NCI-H1092 (cell line): ENCODE measurements at regions not wholly inside any gene's neighbourhood (a gene's known extent, or its start where the extent isn't known, plus 50 kb on each side); places are given as distances from the start of the nearest gene placed in this dataset.

Experiments
- DNase-seq: peaks from one replicate; lab custom pipeline; 2025; lab: John Stamatoyannopoulos, UW

DNA sequence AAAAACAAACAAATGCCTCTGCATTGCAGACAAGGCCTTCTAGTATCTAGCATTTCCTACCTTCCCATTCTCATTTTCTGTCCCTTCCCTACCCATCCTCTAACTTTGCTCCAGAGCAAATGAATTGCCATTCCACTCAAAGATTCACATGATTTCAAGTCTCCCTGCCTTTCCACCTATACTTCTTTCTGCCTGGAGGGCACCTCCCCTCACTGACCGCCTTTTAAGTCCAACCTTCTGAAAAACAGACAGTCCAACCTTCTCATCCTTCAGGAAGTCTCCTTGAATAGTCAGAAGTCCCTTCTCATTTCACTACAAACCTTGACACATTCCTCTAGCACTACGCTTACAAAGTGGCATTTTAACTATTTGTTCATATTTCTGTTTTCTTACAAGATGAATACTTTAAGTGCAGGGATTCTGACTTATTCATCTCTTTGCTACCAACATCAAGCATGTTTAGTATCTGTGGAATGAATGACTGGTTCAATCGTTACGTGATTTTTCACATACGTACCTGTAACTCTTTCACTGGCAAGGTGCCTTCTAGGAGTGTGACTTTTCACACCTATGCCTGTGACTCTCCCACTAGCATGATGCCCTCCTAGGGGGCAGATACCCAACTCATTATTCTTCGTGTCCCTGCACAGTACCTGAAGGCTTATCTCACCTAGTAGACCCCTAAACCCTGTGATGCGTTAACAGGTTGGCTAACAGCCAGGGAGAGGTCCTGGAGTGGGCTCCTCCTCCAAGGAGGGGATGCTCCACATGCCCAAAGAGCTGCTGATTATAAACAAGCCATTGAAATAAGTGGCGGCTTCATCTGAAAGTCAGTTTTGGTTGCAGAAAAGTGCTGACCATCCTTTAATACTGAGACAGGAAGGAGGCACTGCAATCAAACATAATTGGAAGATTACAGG lies 356.2 kb downstream of the MYCN start:
- DNase-seq, result no peak

DNA sequence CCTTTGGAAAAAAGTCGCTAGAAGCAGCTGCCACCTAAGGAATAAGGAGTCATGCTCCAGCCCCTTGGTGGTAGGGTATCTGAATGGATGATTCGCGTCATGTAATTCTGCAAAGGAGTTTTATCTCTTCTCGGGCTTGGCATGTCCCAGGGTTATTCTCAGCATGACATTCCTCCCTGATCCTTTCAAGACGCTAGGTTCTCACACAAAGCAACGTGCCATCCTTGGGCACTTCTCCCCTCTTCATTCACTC lies 355.6 kb downstream of the MYCN start:
- DNase-seq, result no peak

DNA sequence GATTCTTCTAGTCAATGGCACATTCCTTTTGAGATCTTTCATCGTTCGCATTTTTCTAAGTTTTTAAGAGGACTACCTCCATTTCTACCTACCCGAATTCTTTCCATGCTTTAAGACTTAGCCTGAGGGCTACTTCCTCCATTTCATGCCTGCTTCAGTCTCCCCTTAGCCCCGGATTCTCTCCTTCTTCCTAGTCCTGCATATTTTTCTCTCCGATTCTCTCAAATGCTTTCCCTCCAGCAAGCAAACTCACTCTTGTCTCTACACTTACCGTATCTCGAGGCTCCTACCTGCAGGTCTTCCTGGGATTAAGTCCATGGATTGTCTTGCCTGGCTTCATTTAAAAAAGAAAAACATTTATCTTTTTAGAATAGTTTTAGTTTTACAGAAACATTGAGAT lies 354.4 kb downstream of the MYCN start:
- DNase-seq, result no peak

DNA sequence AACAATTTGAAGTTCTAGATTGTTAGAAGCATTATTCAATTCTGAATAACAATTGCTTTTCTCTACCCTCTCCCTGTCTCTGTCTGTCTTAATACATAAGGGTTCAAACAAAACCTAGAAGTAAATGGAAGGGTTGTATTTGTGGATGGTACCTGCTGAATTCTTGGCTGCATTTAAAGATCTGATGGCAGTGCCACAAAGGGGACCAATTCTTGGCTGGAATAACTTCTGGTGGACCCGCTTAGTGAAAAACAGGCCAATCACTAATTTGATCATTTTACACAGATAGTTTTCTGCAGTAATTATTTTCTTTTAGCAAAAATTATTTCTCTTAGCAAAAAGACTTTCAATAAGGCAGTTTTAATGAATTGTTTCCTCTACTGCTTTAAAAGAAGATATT lies 353.5 kb downstream of the MYCN start:
- no peak for DNase-seq

DNA sequence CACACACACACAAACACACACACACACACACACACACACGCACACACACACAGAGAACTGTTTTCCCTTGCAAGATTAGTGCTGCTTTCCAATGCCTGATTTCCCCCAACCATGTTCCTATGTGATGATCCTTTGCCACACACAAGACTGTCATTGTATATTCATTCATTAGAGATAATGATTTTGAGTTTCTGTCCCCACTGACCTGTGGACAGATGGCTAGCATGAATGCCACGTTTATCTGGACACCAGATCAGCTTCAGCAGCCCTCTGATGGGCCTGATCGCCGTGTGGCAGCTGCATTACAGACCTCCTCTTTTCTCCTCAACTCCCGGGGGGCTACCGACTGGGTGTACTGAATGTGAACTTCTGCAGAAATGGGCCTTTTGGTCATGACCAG lies 353.0 kb downstream of the MYCN start:
- DNase-seq, result no peak

DNA sequence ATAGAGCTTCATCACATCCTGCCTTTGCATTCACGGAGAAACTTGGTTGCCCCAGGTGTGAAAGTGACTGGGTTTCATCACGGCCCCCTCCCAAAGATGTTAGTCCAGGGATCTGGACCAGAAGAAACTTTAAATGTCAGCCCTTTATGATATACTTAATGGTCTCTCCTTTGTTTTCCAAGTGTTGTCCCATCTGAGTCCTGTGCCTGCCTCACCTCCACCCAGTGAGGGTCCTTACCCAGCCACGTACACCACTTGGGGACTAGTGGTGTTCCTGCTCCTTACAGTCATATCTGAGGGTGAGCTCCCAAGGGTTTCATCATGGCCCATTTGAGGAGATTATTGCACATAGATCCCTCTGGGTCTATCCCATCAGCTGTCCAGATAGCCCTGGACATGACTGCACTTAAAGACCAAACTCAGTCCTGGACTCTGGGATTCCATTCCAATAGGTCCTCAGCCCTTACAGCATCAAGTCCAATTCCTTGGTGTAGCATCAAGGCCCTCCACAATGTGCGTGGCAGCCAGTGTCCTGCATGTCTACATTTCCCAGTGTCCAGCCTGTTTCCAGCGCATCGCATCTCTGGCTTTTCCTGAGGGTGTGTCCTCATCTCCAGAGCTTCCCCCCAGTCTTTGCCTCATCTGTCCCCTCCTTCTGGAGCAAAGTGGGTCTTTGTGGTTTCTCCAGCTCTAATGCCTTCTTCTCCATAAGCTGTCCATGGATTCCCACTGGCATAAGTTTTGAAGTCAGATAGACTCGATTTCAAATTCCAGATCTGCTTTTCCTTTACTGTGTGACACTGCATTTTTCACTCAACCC lies 351.6 kb downstream of the MYCN start:
- DNase-seq, result no peak

DNA sequence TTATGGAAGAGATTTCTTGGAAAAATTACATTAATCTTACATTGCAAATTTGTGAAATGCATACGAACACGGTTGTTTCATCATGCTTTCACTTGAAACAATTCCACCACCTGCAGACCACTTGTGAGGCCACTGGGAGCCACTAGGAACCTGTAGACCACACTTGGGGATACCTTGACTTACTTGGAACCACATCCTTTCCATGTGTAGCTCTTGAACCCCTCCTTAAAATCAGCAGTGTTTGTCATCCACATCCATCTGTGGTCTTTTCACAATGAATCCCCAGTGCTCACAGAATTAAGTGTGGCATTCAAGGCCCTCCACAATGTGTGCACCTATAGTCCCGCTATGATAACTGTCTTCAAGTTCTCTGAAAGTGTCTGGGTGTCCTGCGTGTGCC lies 350.9 kb downstream of the MYCN start:
- no peak for DNase-seq

DNA sequence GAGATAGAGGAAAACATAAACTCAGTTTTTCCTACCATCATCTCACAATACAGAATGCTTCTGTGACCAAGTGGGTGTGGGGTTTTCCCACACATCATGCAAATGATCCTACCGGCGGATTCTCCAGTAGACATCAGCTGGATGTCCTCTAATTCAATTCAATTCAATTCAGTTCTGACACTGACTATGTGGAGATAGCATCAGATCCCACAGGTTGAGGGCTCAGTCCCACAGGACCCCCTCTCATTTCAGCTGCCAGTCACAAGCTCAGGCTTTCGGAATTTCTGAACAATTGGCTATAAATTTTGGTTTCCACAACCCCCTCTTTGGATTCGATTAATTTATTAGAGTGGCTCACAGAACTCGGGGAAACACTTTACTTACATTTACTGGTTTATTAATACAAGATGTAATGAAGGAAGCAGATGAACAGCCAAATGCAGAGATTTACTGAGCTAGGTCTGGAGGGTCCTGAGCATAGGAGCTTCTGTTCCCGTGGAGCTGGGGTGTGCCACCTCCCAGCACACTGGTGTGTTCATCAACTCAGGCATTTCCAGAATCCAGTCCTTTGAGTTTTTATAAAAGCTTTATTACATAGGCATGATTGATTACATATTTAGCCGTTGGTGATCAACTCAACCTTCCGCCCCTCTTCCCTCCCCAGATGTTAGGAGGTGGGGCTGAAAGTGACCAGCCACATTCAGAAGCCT lies 350.1 kb downstream of the MYCN start:
- DNase-seq, result no peak

DNA sequence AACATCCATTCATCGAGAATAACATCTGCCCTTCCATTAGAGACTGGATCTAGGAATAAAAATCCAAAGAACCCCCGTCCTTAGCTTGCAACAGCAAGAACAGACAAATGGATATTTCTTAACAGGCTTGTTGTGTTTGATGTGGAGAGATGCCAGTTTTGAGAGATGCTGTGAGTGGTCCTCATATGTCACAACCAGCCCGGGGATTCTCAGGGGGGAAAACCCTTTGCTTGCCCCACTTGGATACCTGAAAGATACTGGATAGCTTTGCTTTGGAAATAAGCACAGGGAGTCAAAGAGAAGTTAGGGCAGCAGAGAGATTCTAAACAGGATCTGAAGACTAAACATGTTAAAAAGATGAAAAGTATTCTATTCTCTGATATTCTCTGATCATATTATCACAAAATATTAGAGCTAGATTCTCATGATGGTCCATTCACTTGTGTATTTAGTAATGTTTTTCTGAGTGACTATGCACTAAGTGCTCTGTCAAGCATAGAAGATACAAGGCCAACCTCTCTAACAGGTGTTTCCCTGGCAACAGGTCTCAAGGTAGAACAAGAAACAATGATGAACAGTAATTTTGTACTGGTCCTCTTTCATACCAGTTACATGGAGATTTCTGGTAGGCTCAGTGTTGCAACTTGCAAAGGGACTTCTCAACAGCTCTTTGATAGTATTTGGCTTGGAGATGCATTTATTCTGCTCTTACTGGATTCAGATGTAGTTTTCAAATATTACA lies 348.2 kb downstream of the MYCN start:
- DNase-seq, result no peak

DNA sequence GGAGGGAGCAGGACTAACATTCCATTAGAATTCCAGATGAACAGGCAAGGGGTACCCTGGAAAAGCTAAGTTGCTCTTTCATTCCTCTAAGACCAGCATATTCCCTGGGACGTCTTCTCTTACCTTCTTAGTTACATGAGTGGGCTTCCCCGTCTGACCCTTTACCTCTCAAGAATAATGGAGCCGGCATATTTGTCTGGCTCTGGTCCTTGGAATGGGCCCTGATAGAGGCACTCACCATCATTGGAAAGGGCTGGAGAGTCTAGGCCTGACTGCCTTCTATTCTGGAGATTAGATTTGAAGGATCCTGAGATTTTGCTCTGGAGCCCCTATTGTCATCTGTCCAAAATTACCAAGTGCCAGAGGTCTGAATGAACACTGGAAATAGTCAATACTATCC lies 347.5 kb downstream of the MYCN start:
- DNase-seq, result no peak

DNA sequence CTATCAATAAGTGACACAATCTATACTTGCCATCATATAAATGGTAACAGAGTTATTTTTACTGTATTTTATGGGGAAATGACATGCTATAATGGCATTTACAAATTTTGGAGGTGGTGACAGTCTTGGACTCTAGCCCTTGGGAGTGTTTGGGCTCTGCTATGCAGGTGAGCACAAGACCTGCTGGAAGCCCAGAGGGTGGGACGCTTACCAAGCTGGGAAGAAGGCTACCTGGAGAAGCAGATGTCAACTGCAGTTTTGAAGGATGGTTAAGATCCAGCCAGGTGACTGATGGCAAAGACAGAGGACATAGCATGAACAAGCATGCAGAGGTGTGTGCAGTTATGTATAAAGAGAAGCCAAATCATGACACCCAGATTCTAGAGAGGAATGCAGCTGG lies 346.9 kb downstream of the MYCN start:
- no peak for DNase-seq

DNA sequence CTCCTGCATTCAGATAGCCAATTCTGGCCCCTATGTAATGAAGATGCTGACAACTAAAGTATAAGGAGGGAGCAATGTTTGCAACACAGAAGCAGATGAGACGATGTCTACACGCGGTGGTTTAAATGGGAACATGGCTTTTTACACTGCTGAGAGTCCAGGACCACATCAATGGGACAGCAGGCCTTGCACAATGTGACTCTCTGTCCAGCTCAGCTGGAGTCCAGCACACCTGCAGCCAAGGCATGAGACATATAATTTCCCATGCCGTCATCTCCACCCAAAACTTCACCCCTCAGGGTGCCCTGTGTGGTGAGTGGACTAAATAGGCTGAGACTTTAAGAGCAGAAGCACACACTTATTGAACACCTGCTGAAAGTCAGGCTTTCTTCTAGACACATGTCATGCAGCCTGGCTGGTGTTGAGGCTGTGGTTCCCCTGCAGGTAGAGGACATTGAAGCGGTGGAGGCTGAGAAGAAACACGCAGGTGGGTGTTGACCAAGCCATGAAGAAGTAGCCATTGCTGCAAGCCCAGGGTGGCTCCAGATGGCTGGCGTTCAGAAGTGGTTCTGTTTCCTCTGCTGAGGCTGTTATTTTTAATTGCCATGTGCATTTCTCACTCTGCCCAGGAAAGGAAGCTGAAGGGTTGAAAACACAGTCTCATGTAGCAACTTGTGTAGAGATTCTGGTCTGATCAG lies 345.6 kb downstream of the MYCN start:
- DNase-seq, result no peak

DNA sequence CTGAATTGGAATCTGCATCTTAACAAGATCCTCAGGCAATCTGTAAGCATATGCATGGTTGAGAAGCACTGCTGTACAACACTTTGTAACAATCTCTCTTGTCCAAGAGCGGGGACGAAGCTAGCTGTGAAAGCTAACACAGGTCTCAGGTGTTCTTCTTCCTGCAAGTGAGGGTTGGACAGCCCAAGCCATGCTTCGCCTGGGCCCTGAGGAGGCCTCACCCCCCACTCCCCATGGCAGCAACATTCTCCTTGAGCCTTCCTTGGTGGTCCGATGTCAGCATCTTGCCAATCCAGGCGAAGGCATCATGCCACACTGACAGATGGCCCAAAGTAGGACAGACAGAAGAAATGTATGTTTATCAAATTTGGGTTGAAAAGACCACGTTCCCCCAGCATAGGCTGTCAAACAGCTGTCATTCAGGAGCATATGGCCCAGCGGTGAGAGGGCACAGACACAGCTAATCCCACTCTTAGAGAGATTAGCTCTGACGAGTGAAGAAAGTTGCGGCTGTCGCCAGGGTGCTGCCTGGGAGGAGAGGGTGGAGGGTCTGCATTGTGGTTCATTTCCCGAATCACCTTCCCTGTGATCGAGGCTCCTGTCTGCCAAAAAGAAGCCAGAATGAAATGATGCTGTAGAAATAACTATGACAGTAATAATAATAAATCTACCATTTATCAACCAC lies 344.7 kb downstream of the MYCN start:
- DNase-seq, result no peak

DNA sequence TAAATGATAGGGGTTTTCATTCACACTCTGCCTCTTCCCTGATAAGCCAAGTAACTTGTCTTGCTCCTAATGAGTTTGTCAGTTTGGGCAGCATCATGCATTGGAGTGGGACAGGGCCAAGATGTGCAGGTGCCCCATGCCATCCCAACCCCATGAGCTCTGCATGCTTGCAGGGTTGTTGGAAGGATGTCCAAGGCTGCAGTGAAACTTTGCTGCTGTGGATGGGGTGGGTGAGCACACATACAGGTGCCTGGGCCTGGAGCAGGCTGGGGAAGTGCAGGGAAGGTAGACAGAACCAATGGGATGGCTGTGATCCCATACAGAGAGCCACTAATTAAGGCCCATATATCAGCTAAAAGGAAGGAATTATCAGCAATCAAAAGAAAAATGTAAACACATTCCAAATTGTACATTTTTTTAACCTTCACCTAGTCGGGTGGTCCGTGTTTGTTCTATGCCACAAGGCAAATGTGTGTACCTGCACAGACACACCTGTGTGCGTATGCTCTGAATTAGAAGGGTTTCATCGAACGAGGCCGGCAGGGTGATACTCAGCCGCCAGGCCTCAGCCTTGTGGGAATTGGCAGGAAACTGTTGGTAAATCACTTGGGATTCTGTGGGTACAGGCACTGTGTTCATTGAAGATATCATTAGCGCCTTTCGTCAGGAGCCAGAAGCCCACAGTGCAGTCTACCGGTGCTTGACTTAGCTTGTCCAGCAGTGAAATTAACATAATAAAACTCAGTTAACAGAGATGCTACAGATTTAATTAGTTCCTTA lies 342.9 kb downstream of the MYCN start:
- DNase-seq, result no peak

DNA sequence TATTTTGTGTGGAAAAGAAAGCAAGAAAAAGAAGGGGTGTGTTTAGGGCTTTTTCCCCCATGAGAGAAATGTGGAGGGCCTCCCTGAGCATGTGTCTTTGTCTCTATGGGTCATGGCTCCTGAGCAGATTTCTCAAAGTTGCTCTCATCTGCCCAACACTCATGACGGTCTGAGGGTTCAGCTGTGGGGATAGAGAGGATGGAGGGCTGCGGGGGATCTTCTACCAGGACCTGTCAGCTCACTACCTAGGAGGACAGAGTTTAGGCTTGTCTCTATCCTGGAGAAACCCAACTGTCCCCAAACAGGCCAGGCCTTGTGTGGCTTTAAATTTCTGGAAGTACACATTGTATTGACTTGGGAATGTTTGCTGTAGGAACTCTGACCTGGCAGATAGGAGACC lies 342.2 kb downstream of the MYCN start:
- DNase-seq, result no peak

DNA sequence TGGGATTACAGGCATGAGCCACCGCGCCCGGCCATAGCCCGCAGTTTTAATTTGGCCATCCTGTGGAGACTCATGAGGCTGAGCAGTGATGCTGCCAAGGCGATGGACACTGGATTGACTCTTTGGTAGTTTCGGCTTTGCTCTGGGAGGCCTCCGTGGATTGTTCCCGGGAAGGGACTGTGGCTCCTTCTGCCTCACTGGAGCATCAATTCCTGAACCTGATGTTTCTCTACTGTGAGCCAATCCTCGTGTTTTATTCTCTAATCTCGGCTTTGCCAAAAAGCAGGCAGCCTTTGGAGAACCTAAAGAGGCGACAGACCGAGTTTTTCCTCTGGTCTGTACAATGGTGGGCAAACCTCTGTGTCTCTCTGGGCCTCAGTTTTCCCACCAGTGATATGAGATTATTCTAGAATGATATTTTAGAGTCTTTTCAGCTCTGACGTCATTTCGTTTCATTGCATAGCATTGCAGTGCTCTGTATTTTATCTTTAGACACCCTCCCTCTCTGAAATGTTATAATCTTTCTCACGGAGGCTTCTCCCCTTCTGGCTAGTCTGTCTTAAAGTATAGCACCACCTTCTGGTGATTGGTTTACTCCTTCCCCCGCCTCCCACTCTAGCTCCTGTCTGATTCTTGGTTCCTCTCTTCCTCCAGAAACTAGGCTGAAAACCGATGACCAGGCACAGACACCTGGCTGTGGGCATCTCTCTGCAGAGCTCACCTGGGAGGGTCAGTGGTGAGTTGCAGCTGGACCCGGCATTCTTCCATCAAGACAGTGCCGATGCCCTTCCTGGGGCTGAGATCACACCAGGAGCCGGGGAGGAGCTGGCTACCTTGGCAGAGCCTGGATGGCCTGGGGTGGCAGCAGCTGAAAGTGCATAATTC lies 341.3 kb downstream of the MYCN start:
- DNase-seq, result peak; percentile 12

DNA sequence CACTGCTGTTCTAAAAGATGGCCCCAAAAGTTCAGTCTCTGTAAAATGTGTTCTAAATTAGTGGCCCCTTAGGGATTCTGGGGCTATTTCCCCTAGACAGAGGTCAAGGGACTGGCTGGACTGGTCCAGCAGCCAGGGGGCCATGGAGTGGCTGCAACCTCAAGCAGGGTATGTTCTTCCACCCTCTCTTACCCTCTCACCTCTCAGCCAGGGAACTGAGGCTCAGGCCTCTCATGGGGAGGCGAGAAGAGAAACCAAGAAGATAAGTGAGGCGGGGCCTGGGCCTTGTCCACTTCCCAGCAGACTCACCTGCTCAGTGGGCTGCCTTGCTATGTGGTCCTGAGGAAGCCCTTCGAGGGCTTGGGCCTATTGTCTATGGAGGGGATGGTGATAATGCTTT lies 339.7 kb downstream of the MYCN start:
- no peak for DNase-seq

DNA sequence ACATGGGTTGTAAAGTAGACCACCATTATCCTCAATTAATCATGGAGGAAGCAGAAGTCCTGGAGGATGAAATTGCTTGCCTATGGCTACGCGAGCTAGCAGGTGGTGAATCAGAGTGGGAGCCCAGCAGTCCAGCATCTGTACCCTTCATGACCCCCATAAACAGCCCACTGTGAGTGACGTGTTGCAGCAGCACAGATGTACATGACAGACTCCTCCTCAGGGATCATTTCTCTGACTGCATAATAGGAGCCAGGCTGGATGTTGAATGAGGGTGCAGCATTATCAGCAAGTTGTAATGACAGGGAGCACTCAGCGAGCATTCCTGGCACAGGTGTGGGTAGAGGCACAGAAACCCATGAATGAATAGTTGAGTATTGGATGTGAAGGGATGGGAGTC lies 339.3 kb downstream of the MYCN start:
- DNase-seq, result no peak

DNA sequence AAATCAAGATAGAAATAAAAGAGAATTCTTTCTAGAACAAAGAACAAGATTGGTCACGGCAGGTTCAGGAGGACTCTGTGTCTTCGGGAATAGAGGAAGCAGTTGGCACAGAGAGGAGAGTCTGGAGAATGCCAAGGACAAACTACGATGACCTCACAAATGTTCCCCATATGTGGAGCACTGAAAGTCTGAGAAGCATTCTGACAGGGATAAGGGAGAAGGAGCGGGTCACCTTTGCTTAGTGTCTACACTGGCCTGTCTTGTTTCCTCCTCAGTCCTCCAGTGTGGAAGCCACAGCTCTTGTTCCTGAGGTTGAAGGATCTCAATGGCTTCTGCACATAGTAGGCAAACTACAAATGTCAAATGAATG lies 338.8 kb downstream of the MYCN start:
- no peak for DNase-seq
